ENCODE measurements at regions not wholly inside any gene's neighbourhood (a gene's known extent, or its start where the extent isn't known, plus 50 kb on each side); places are given as distances from the start of the nearest gene placed in this dataset.

DNA sequence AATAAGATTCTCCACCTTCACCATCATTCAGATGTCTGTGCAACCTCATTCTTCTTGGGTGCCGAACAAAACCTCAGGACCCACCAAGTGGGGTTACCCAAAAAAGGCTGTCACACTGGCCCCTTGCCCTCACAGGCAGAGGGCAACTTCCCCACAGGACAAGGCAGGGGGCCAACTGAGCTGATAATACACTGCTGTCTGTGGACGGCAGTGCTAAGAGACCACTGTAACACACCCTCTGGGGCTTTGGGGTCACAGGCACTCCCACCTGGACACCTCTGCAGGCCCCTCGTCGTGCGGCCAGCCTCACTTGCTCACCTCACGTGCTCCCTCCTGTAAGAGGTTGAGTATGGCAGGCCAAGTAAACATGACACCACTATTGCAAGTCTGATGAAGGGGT, 515.8 kb upstream of the COX7C start:
- no peak overlapping the region for H3K4me3 ChIP-seq (replicated peaks; ENCODE audit: low read depth, low read length)
- TF ChIP-seq, protein P1, sequence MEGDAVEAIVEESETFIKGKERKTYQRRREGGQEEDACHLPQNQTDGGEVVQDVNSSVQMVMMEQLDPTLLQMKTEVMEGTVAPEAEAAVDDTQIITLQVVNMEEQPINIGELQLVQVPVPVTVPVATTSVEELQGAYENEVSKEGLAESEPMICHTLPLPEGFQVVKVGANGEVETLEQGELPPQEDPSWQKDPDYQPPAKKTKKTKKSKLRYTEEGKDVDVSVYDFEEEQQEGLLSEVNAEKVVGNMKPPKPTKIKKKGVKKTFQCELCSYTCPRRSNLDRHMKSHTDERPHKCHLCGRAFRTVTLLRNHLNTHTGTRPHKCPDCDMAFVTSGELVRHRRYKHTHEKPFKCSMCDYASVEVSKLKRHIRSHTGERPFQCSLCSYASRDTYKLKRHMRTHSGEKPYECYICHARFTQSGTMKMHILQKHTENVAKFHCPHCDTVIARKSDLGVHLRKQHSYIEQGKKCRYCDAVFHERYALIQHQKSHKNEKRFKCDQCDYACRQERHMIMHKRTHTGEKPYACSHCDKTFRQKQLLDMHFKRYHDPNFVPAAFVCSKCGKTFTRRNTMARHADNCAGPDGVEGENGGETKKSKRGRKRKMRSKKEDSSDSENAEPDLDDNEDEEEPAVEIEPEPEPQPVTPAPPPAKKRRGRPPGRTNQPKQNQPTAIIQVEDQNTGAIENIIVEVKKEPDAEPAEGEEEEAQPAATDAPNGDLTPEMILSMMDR (IDR thresholded peaks at IDR 0.05; ENCODE audit: low read length, missing control alignments), result no peak
- no peak for DNase-seq (ENCODE audit: low read depth)

- DNase-seq (ENCODE audit: low read depth), result no peak
- H3K4me3 ChIP-seq (replicated peaks; ENCODE audit: low read depth, low read length), result no peak overlapping the region
- TF ChIP-seq, protein P1 (IDR thresholded peaks at IDR 0.05; ENCODE audit: low read length, missing control alignments), result no peak
Observed at GRCh38 chr5:86108825-86109224, 508.9 kb upstream of the COX7C start.

- H3K4me3 ChIP-seq (replicated peaks; ENCODE audit: low read depth, low read length), result no peak overlapping the region
- TF ChIP-seq, protein P1 (IDR thresholded peaks at IDR 0.05; ENCODE audit: low read length, missing control alignments), result no peak
- no peak for DNase-seq (ENCODE audit: low read depth)
Observed at GRCh38 chr5:86112249-86112648, 505.5 kb upstream of the COX7C start.

GRCh38 chr5:86115164-86115563, 502.6 kb upstream of the COX7C start:
- no peak overlapping the region for H3K4me3 ChIP-seq (replicated peaks; ENCODE audit: low read depth, low read length)
- DNase-seq (ENCODE audit: low read depth), result no peak

GRCh38 chr5:86118542-86118941, 499.2 kb upstream of the COX7C start:
- DNase-seq (ENCODE audit: low read depth), result no peak
- TF ChIP-seq, protein P1 (IDR thresholded peaks at IDR 0.05; ENCODE audit: low read length, missing control alignments), result no peak
- H3K4me3 ChIP-seq (replicated peaks; ENCODE audit: low read depth, low read length), result no peak overlapping the region

More at GRCh38 chr5:86115164-86115563, 502.6 kb upstream of the COX7C start:
- TF ChIP-seq, protein P1 (IDR thresholded peaks at IDR 0.05; ENCODE audit: low read length, missing control alignments), result no peak

GRCh38 chr5:86124333-86124732, 493.4 kb upstream of the COX7C start:
- DNase-seq (ENCODE audit: low read depth), result no peak
- TF ChIP-seq, protein P1 (IDR thresholded peaks at IDR 0.05; ENCODE audit: low read length, missing control alignments), result no peak
- H3K4me3 ChIP-seq (replicated peaks; ENCODE audit: low read depth, low read length), result no peak overlapping the region

DNA sequence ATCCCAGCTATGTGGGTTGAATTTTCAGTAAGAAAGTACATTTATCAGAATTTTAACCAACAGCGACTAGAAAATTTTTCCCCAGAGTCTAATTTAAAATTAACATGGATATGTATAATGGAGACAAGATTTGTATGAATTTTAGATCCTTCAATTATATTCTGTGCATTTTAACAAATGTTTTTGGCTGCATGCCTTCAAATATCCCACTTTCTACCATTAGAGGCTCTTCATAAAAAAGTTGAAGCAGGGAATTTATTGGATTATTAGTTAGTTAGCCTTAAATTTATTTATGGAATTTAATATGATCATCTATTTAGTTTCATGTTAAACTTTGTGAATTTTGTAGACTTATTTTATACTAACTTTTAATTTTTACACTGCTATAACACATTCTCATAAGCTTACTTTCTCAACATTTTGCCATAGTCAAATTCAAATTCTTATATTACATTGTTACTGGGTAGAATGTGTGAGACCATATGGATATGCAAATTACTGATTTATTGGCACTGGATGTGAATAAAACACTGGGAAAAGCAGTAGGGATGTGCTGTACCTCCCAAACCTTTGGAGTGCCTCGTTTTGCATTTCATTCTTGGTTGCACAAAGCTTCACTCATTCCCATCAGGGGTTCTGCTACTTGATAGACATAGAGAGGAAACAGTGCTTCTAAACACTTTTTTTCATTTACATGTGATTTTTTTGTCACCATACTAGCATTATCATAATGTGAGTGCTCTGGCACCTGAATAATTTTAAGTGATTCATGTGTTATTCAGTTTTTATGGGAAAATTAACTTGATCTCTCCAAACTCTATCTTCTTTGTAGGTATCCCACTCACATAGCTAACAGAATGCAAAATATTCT, 491.8 kb upstream of the COX7C start:
- TF ChIP-seq, protein P1 (IDR thresholded peaks at IDR 0.05; ENCODE audit: low read length, missing control alignments), result no peak

More for the DNA sequence above, 491.8 kb upstream of the COX7C start:
- DNase-seq (ENCODE audit: low read depth), result no peak
- no peak overlapping the region for H3K4me3 ChIP-seq (replicated peaks; ENCODE audit: low read depth, low read length)
